GM18505 (cell line): ENCODE measurements at regions not wholly inside any gene's neighbourhood (a gene's known extent, or its start where the extent isn't known, plus 50 kb on each side); places are given as distances from the start of the nearest gene placed in this dataset.

Experiments used
- ATAC-seq: cut with Tn5 transposase; IDR thresholded peaks from one replicate; pipeline ENCODE4 v1.9.1; 2021; ENCODE audit not compliant: unreplicated experiment
- POLR2A ChIP-seq: IDR thresholded peaks from 4 replicates; pipeline ENCODE4 v1.6.1; 2011; ENCODE audit warnings: borderline replicate concordance; ENCODE audit not compliant: insufficient read depth, insufficient read length; ENCODE audit errors: extremely low read depth

GRCh38 chr13:74413482-74413881 is 279.3 kb upstream of the KLF12 start:
- ATAC-seq: no peak
- no peak for TF ChIP-seq POLR2A

- no peak for TF ChIP-seq POLR2A
- no peak for ATAC-seq
Measured at GRCh38 chr13:74409551-74409950, 275.3 kb upstream of the KLF12 start.

GRCh38 chr13:74406420-74406819 is 272.2 kb upstream of the KLF12 start:
- no peak for TF ChIP-seq POLR2A
- ATAC-seq: no peak

GRCh38 chr13:74398599-74398998 is 264.4 kb upstream of the KLF12 start:
- TF ChIP-seq POLR2A: no peak
- ATAC-seq: no peak

- TF ChIP-seq POLR2A: no peak
- ATAC-seq: no peak
Measured at GRCh38 chr13:74389056-74389455, 254.9 kb upstream of the KLF12 start.

- ATAC-seq: no peak
- no peak for TF ChIP-seq POLR2A
Measured at GRCh38 chr13:74388626-74389025, 254.4 kb upstream of the KLF12 start.

- no peak for TF ChIP-seq POLR2A
- no peak for ATAC-seq
Measured at GRCh38 chr13:74372511-74372910, 238.3 kb upstream of the KLF12 start.

GRCh38 chr13:74367193-74367592 is 233.0 kb upstream of the KLF12 start:
- TF ChIP-seq POLR2A: no peak
- ATAC-seq: no peak

- ATAC-seq: no peak
- TF ChIP-seq POLR2A: no peak
Measured at GRCh38 chr13:74361274-74361673, 227.1 kb upstream of the KLF12 start.

- ATAC-seq: no peak
- TF ChIP-seq POLR2A: no peak
Measured at GRCh38 chr13:74346960-74347359, 212.8 kb upstream of the KLF12 start.

GRCh38 chr13:74338341-74338740 is 204.1 kb upstream of the KLF12 start:
- TF ChIP-seq POLR2A: no peak
- ATAC-seq: no peak

GRCh38 chr13:74336546-74336945 is 202.3 kb upstream of the KLF12 start:
- no peak for TF ChIP-seq POLR2A
- no peak for ATAC-seq

GRCh38 chr13:74335370-74335769 is 201.2 kb upstream of the KLF12 start:
- no peak for TF ChIP-seq POLR2A
- no peak for ATAC-seq

- no peak for TF ChIP-seq POLR2A
- no peak for ATAC-seq
Measured at GRCh38 chr13:74329962-74330361, 195.8 kb upstream of the KLF12 start.

- no peak for TF ChIP-seq POLR2A
- no peak for ATAC-seq
Measured at GRCh38 chr13:74325106-74325505, 190.9 kb upstream of the KLF12 start.
